Calu3 (cell line): ENCODE measurements at regions not wholly inside any gene's neighbourhood (a gene's known extent, or its start where the extent isn't known, plus 50 kb on each side); places are given as distances from the start of the nearest gene placed in this dataset.

Experiments used
- BruUV-seq: library from RNA; stranded (reverse); fragments of 400-500 nt; replicated peaks from 2 replicates; lab custom pipeline; 2021; lab: Mats Ljungman, UMichigan
- CTCF ChIA-PET: fragments of 300-600 bp; sonication (Branson Sonifier 250); formaldehyde crosslinking; loops from one replicate; lab custom pipeline; 2022; ENCODE audit warnings: antibody characterized with exemption; lab: Charles Lee
- DNase-seq: peaks from one replicate; pipeline ENCODE4 v3.0.0; 2022
- H3K27ac Mint-ChIP-seq: one replicate; pipeline ENCODE4 v1.8.0; 2022; ENCODE audit warnings: mixed read lengths; ENCODE audit not compliant: unreplicated experiment
- H3K27me3 Mint-ChIP-seq: one replicate; pipeline ENCODE4 v1.8.0; 2022; ENCODE audit warnings: mixed read lengths; ENCODE audit not compliant: unreplicated experiment
- H3K36me3 Mint-ChIP-seq: one replicate; pipeline ENCODE4 v1.8.0; 2022; ENCODE audit warnings: mild to moderate bottlenecking, moderate library complexity, mixed read lengths; ENCODE audit not compliant: insufficient read depth, unreplicated experiment
- H3K4me1 Mint-ChIP-seq: one replicate; pipeline ENCODE4 v1.8.0; 2022; ENCODE audit warnings: mild to moderate bottlenecking, low read depth, mixed read lengths; ENCODE audit not compliant: unreplicated experiment
- H3K4me3 Mint-ChIP-seq: one replicate; pipeline ENCODE4 v1.8.0; 2022; ENCODE audit warnings: mild to moderate bottlenecking, low read depth, moderate library complexity, mixed read lengths; ENCODE audit not compliant: unreplicated experiment
- H3K9me3 Mint-ChIP-seq: one replicate; pipeline ENCODE4 v1.8.0; 2022; ENCODE audit warnings: low read depth, mixed read lengths; ENCODE audit not compliant: unreplicated experiment
- CTCF ChIP-seq: fragments of 200-600 bp; IDR thresholded peaks from one replicate; pipeline ENCODE4 v1.8.0; 2022; ENCODE audit warnings: antibody characterized with exemption; ENCODE audit not compliant: unreplicated experiment
- intact Hi-C: fragments of 100-400 bp; cut with micrococcal nuclease; formaldehyde crosslinking; loops from one replicate; pipeline ENCODE4 v1.10.0; 2022; ENCODE audit not compliant: unreplicated experiment

GRCh38 chr1:68953311-68953710 is 456.4 kb upstream of the DEPDC1 start:
- no peak for TF ChIP-seq CTCF
- Mint-ChIP-seq H3K36me3 (no peaks in the 10 kb centered on the region), H3K27ac (no peak overlapping the region), H3K9me3 (peaks cover 7% of the 10 kb centered on the region), H3K27me3 (no peaks in the 10 kb centered on the region), H3K4me1 (no peaks in the 10 kb centered on the region), H3K4me3 (no peak overlapping the region)
- CTCF ChIA-PET, result no interaction called here
- DNase-seq, result no peak
- intact Hi-C loops, result no loop called here
- BruUV-seq, result no TSS peak

GRCh38 chr1:68954841-68955240 is 458.0 kb upstream of the DEPDC1 start:
- CTCF ChIA-PET, result no interaction called here

GRCh38 chr1:68955424-68955823 is 458.5 kb upstream of the DEPDC1 start:
- no peak for DNase-seq
- CTCF ChIA-PET, result no interaction called here
- no peak overlapping the region for H3K4me3 Mint-ChIP-seq
- no peaks in the 10 kb centered on the region for H3K36me3 Mint-ChIP-seq
- H3K4me1 Mint-ChIP-seq, result no peaks in the 10 kb centered on the region
- no peaks in the 10 kb centered on the region for H3K27me3 Mint-ChIP-seq
- intact Hi-C loops, result no loop called here
- H3K9me3 Mint-ChIP-seq, result peaks cover 7% of the 10 kb centered on the region
- H3K27ac Mint-ChIP-seq, result no peak overlapping the region
- no TSS peak for BruUV-seq
- no peak for TF ChIP-seq CTCF

More at GRCh38 chr1:68954841-68955240, 458.0 kb upstream of the DEPDC1 start:
- H3K27me3 Mint-ChIP-seq, result no peaks in the 10 kb centered on the region
- DNase-seq, result no peak
- no peak for TF ChIP-seq CTCF
- no peak overlapping the region for H3K27ac Mint-ChIP-seq
- intact Hi-C loops, result no loop called here
- BruUV-seq, result no TSS peak
- peaks cover 7% of the 10 kb centered on the region for H3K9me3 Mint-ChIP-seq
- H3K4me3 Mint-ChIP-seq, result no peak overlapping the region
- H3K4me1 Mint-ChIP-seq, result no peaks in the 10 kb centered on the region
- H3K36me3 Mint-ChIP-seq, result no peaks in the 10 kb centered on the region

- H3K36me3 Mint-ChIP-seq, result no peaks in the 10 kb centered on the region
- TF ChIP-seq CTCF, result no peak
- CTCF ChIA-PET, result no interaction called here
- BruUV-seq, result no TSS peak
- DNase-seq, result no peak
- no peak overlapping the region for H3K27ac Mint-ChIP-seq
- H3K4me1 Mint-ChIP-seq, result no peaks in the 10 kb centered on the region
- no peaks in the 10 kb centered on the region for H3K27me3 Mint-ChIP-seq
- H3K4me3 Mint-ChIP-seq, result no peak overlapping the region
- intact Hi-C loops, result no loop called here
- H3K9me3 Mint-ChIP-seq, result peaks cover 5% of the 10 kb centered on the region
Observed at GRCh38 chr1:68958958-68959357, 462.1 kb upstream of the DEPDC1 start.
